ENCODE measurements at regions not wholly inside any gene's neighbourhood (a gene's known extent, or its start where the extent isn't known, plus 50 kb on each side); places are given as distances from the start of the nearest gene placed in this dataset.
"Not testable (repeated sequence)": the region's sequence is repeated elsewhere in the genome, so short reads cannot be mapped to it uniquely, and the experiment has no call there.

- no peak for DNase-seq
These were observed 278.0 kb downstream of the ZBBX start for GRCh38 chr3:167102071-167102470.

- no peak for DNase-seq
These were observed 279.4 kb downstream of the ZBBX start for GRCh38 chr3:167100651-167101050.

DNA sequence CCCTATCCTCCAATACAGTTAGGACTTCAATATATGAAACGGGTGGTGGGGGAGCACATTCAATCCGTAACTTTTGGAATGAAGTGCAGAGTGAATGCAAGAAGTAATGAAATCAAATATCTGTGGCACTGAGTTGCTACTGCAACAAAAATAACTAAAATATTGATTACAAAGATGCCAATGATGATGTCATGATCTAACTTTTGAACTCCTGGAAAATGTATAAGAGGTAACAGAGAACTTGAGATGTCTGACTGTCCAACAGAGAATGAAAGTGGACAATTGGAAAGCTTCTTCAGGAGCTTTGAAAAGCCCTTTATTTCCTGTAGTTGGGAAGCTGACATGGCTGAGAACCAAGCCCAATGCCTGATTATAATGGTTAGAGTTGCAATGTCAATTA lies 279.9 kb downstream of the ZBBX start:
- DNase-seq: no peak

DNA sequence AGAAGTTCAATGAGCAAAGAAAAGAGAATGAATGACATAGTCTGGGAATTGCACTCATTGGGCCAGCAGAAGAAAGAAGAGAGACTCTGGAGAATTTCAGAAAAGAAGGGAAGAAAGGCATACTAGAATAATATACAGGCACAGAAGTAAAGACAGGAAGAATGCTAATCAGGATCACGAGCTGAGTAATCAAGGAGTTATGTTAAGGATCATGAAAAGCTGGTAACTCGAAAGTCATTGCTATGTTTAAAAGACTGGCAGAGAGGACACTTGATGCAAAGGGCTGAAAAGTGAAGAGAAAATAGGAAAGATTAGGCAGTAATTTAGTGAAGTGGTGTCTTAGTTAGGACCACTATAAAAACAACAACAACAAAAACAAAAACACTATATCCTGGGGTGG lies 284.1 kb downstream of the ZBBX start:
- DNase-seq: no peak

DNA sequence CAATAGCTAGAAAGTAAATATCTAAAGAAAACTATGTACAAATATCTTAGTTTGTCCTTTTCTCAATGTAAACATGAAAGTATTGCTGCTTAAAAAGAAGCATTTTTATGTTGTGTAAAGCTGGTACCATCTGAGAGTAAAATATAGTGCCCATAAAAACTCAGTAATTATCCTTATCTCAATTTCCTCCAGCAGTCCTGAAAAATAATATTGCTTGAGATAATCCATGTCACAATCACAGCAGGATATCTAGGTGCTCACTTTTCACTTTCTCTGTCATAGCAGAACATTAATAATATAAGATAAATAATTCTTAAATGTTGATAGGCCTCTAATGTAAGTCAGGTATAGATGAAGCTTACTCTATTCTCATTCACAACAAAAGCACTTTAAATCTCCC lies 285.5 kb downstream of the ZBBX start:
- DNase-seq: no peak

GRCh38 chr3:167091226-167091625 lies 288.9 kb downstream of the ZBBX start:
- no peak for DNase-seq

- DNase-seq: no peak
These were observed 295.6 kb downstream of the ZBBX start for GRCh38 chr3:167084545-167084944.

DNA sequence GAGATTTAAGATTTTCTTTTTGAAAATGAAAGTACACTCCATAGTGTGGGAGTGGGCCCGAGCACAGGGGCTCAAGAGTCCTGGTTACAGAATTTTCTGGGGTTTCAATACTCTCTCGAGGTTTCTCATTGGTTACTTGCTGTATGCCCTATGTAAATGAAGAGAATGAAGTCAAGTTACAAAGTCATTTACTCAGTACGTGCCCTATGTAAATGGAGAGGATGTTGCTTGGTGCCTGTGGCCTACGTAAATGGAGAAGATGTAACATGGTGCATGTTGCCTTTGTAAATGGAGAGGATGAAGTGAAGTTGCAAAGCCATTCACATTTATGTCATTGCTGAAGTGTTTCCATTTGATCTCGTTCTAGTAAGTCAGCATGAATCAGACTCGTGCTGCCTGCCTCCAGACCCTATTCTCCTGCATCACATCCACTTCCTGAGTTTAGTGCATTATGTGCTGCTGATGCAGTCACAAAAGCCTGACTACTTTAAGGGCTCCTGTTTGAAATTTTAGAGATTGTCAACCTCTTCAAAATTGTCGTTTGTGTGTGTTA lies 302.0 kb downstream of the ZBBX start:
- peak; percentile 57 for DNase-seq

DNA sequence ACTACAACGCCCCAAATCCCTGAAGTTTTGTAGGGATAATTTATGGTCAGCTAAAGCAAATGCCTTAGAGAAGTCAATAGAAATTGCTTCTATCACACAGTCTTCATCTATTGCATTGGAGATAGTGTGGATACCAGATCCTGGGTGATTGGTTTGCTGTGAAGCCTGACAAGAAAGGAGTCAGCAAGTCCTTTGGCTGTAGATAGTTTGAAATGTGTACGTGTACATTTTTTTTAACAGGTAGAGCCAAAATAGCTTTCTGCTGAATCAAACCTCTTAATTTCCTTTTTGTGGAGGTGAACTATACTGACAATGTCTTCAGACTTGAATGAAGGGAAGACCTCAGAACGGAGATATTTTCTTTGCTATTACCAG lies 312.3 kb downstream of the ZBBX start:
- DNase-seq: no peak

- DNase-seq: peak; percentile 86
These were observed 312.9 kb downstream of the ZBBX start for GRCh38 chr3:167066977-167067786.

- no peak for DNase-seq
These were observed 322.5 kb downstream of the ZBBX start for GRCh38 chr3:167057581-167057980.

DNA sequence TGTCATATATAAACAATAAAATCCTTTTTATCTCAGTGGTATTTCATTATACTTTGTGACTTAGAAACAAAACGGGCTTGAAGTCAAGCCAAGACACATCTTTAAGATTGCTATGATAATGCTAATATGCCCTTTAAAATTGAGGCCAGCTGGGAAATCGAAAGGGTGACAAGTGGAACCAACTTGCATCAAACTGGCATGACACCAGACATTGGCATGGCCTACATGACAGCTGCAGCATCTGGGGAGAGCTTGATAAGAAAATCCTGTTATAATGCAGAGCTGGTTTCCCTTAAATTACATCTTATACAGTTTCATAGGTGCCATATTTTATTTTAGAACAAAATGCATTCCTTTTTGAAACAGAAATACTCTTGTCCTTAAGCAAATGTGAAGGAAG lies 325.2 kb downstream of the ZBBX start:
- DNase-seq: no peak

- DNase-seq: no peak
These were observed 328.7 kb downstream of the ZBBX start for GRCh38 chr3:167051421-167051820.

- DNase-seq: no peak
These were observed 346.2 kb downstream of the ZBBX start for GRCh38 chr3:167033866-167034265.

DNA sequence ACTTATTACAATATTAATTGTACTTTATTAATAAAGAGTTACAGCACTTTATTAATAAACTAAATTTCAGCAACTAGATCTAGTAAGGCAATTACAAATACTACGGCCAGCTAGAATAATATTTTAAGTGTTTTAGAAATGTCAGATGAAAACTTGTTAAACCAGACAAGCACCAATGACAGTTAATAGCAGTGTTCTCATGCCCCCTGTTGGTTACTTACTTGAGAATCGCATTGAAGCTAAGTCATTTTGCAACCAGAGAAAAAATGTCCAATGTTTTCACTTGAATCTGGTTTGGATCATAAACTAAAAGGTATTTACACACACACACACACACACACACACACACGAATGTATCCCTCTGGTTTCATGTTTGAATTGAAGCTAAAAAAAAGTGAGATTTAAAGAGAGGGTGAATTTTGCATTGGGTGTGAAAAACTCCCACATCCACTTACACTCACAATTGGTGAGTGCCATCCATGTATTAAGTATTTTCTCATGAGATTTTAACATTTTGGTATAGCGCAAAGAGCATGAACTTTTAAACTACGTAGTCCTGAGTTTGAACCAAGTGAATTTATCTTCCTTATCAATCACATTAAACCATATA lies 347.7 kb downstream of the ZBBX start:
- peak; percentile 81 for DNase-seq

GRCh38 chr3:167031364-167032049 lies 348.6 kb downstream of the ZBBX start:
- no peak for DNase-seq

- DNase-seq: peak; percentile 29
These were observed 349.9 kb downstream of the ZBBX start for GRCh38 chr3:167030082-167030725.

DNA sequence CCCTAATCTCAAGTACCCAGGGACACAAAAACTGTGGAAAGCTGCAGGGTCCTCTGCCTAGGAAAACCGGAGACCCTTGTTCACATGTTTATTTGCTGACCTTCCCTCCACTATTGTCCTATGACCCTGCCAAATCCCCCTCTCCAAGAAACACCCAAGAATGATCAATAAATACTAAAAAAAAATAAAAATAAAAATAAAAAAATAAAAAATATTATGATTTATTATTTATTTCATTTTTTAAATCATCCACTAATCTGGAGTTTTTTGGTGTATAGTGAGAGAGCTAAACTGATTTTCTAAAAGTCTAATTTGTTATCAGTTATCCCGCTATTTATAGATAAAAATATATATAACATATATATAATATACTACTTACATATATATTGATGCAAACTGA lies 360.6 kb downstream of the ZBBX start:
- not testable (repeated sequence) for DNase-seq

GRCh38 chr3:167018591-167019111 lies 361.4 kb downstream of the ZBBX start:
- not testable (repeated sequence) for DNase-seq

- no peak for DNase-seq
These were observed 367.4 kb downstream of the ZBBX start for GRCh38 chr3:167012691-167013090.

DNA sequence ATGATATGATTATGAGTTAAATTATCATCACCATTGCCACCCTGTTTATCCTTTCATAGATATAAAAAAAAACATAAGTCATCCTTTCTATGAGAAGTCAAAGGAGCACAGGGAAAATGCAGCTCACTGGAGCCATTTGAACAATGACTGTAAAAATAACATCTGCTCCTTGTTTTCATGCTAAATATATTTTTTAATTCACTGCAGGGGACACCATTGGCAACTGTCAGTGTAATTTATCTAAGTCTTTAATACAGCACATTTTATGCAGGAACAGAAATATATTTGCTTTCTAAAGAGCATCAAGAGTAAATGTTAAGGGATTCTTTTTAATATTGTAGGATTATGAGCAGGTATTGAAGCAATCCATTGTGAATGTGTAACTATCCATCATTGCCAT lies 371.3 kb downstream of the ZBBX start:
- DNase-seq: no peak

GRCh38 chr3:167001374-167001773 lies 378.7 kb downstream of the ZBBX start:
- no peak for DNase-seq

- no peak for DNase-seq
These were observed 387.0 kb downstream of the ZBBX start for GRCh38 chr3:166993015-166993630.
